ENCODE measurements at regions not wholly inside any gene's neighbourhood (a gene's known extent, or its start where the extent isn't known, plus 50 kb on each side); places are given as distances from the start of the nearest gene placed in this dataset.

DNA sequence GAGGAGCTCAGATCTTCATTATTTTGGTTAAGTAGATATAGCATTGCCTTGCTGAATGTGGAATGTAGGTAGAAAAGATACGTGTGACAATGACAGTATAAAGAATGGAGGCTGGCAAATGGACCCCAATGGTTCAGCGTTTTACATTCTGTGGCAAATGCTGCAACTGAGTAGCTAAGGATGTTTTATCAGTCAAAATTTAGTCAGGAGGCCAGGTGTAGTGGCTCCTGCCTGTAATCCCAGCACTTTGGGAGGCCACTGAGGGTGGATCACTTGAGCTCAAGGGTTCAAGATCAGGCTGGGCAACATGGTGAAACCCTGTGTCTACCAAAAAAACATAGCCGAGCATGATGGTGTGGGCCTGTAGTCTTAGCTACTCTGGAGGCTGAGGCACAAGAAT lies 120.5 kb upstream of the GHITM start:
- Histone ChIP-seq H4K8ac (ENCODE audit: extremely low read depth, insufficient read depth, low read length) (no peak overlapping the region), H2BK120ac (replicated peaks; ENCODE audit: low read depth, low read length) (no peak overlapping the region), H3K18ac (ENCODE audit: extremely low read depth, low read length) (no peak overlapping the region), H2AFZ (ENCODE audit: low read length) (no peak overlapping the region), H3K9ac (replicated peaks in 1 of 4; ENCODE audit: extremely low read depth in 1 of 4, low read depth in 3 of 4, low read length in 3 of 4) (no peak overlapping the region), H2AK5ac (ENCODE audit: low read depth, low read length) (no peak overlapping the region), H2BK12ac (ENCODE audit: low read depth, low read length) (no peak overlapping the region), H2BK20ac (ENCODE audit: low read length) (no peak overlapping the region), H3K27ac (ENCODE audit: low read depth, low read length) (no peak overlapping the region), H3K27me3 (replicated peaks in 1 of 4; ENCODE audit: control insufficient read depth in 3 of 4, extremely low read depth in 1 of 4, insufficient read depth in 3 of 4, low read length in 3 of 4) (no peaks in the 10 kb centered on the region), H3K23ac (ENCODE audit: insufficient read length) (no peak overlapping the region), H4K5ac (ENCODE audit: insufficient read length, low read depth, low read length) (no peak overlapping the region), H3K36me3 (ENCODE audit: control insufficient read depth in 2 of 4, insufficient read depth in 4 of 4, low read length in 3 of 4) (no peaks in the 10 kb centered on the region), H3K4me3 (ENCODE audit: extremely low read depth in 1 of 4, insufficient read depth in 2 of 4, low read depth in 3 of 4, low read length in 4 of 4) (no peak overlapping the region), H4K20me1 (replicated peaks in 1 of 2; ENCODE audit: control insufficient read depth in 1 of 2, insufficient read depth in 2 of 2, low read length in 2 of 2) (no peaks in the 10 kb centered on the region), H3K23me2 (ENCODE audit: low read depth, low read length) (no peaks in the 10 kb centered on the region), H3K4ac (replicated peaks; ENCODE audit: insufficient read length, low read depth, low read length) (no peak overlapping the region), H3K9me3 (ENCODE audit: insufficient read depth in 2 of 2, low read depth in 1 of 2, low read length in 1 of 2) (no peaks in the 10 kb centered on the region), H4K91ac (replicated peaks; ENCODE audit: insufficient read length, low read length) (no peak overlapping the region), H3K79me1 (ENCODE audit: low read depth, low read length) (no peaks in the 10 kb centered on the region), H3K4me1 (replicated peaks in 1 of 4; ENCODE audit: control insufficient read depth in 3 of 4, insufficient read depth in 4 of 4, low read length in 3 of 4) (no peaks in the 10 kb centered on the region), H3K14ac (ENCODE audit: insufficient read length) (no peak overlapping the region), H3K56ac (replicated peaks; ENCODE audit: insufficient read length, low read depth, low read length) (no peak overlapping the region), H2BK5ac (ENCODE audit: low read depth, low read length) (no peak overlapping the region), H2BK15ac (ENCODE audit: low read length) (no peak overlapping the region), H3K79me2 (ENCODE audit: control insufficient read depth in 1 of 2, insufficient read depth in 2 of 2, low read length in 2 of 2) (no peaks in the 10 kb centered on the region), H3K4me2 (ENCODE audit: insufficient read depth in 1 of 2, low read depth in 2 of 2, low read length in 2 of 2) (no peak overlapping the region)
- FAIRE-seq, result no peak
- WGBS, 2 experiments (ENCODE audit: extremely low coverage in 1 of 2, insufficient coverage in 1 of 2, insufficient read length in 1 of 2, insufficient replicate concordance in 2 of 2, low coverage in 1 of 2, low lambda C conversion rate in 2 of 2, missing lambda C conversion rate in 1 of 2), result 95% methylated on average over 3 of the region's 3 CpGs; no CpG with 5 or more reads in 1 of the 2 experiments
- ChIA-PET POLR2A (ENCODE audit: partially characterized antibody) (no interaction called here), CTCF (ENCODE audit: partially characterized antibody) (interaction anchor here (0.6 kb wide), 1 partner anchor 1521 kb away, joined by 3 read pairs; no protein-coding TSS in a partner anchor)
- DNase-seq (ENCODE audit: low read depth in 1 of 2, low spot score in 2 of 2), result no peak
- TF ChIP-seq BACH1 (IDR thresholded peaks at IDR 0.05; ENCODE audit: low read length) (no peak), TAF1 (IDR thresholded peaks at IDR 0.05; ENCODE audit: low read depth, low read length) (no peak), SRF (IDR thresholded peaks at IDR 0.05; ENCODE audit: low read depth, low read length) (no peak), TAF7 (optimal IDR thresholded peaks at IDR 0.05; ENCODE audit: borderline replicate concordance, low read depth, low read length) (no peak), ZNF274 (IDR thresholded peaks at IDR 0.05; ENCODE audit: borderline replicate concordance, extremely low read depth, low read length) (no peak), POLR2A (IDR thresholded peaks at IDR 0.05; ENCODE audit: control extremely low read depth in 1 of 2, low read depth in 2 of 2, low read length in 2 of 2) (no peak), PHF8 (conservative IDR thresholded peaks at IDR 0.05; ENCODE audit: low read depth, low read length) (no peak), TBP (IDR thresholded peaks at IDR 0.05; ENCODE audit: low read depth, low read length) (no peak), SP1 (IDR thresholded peaks at IDR 0.05; ENCODE audit: low read depth, low read length) (no peak), SIX5 (IDR thresholded peaks at IDR 0.05; ENCODE audit: low read depth, low read length) (no peak), CBX5 (IDR thresholded peaks at IDR 0.05; ENCODE audit: low read depth, low read length) (no peak), BRCA1 (IDR thresholded peaks at IDR 0.05; ENCODE audit: low read depth, low read length) (no peak), RAD21 (IDR thresholded peaks at IDR 0.05 in 1 of 2, conservative IDR thresholded peaks at IDR 0.05 in 1 of 2; ENCODE audit: low read depth in 2 of 2, low read length in 2 of 2) (no peak), EP300 (IDR thresholded peaks at IDR 0.05; ENCODE audit: borderline replicate concordance in 1 of 2, low read depth in 2 of 2, low read length in 2 of 2) (no peak), MAX (IDR thresholded peaks at IDR 0.05) (no peak), CEBPB (IDR thresholded peaks at IDR 0.05; ENCODE audit: low read depth, low read length) (no peak)
